ENCODE measurements at regions not wholly inside any gene's neighbourhood (a gene's known extent, or its start where the extent isn't known, plus 50 kb on each side); places are given as distances from the start of the nearest gene placed in this dataset.
A peak's percentile ranks its signal among the peaks of the same experiment; 100 is the strongest.

GRCh38 chr12:92539976-92540781 is 162.6 kb upstream of the PLEKHG7 start (continued):
- TF ChIP-seq CEBPZ (IDR thresholded peaks at IDR 0.05; ENCODE audit: low read depth, low read length) (no peak), E2F8 (IDR thresholded peaks at IDR 0.05; ENCODE audit: low read depth, partially characterized antibody) (no peak), RELA (IDR thresholded peaks at IDR 0.05; ENCODE audit: borderline replicate concordance, partially characterized antibody) (peak; percentile 44), SMARCA5 (IDR thresholded peaks at IDR 0.05) (0 out of 2 replicates have a peak, but pooled peaks have one; percentile 76), YY1 (IDR thresholded peaks at IDR 0.05; ENCODE audit: low read depth, low read length) (no peak), SUZ12 (IDR thresholded peaks at IDR 0.05; ENCODE audit: unreplicated experiment) (no peak), BCL11A (IDR thresholded peaks at IDR 0.05; ENCODE audit: low read depth, low read length) (no peak), CUX1 (IDR thresholded peaks at IDR 0.05; ENCODE audit: insufficient replicate concordance, low read depth, low read length) (peak; percentile 71), CREM (IDR thresholded peaks at IDR 0.05; ENCODE audit: low read depth) (peak; percentile 10; the same call in 1 of the 2 replicates), POLR2AphosphoS2 (IDR thresholded peaks at IDR 0.05; ENCODE audit: low read depth, low read length) (no peak), BRCA1 (IDR thresholded peaks at IDR 0.05; ENCODE audit: low read depth, low read length) (no peak), EP300 (IDR thresholded peaks at IDR 0.05; ENCODE audit: borderline replicate concordance in 1 of 2, control insufficient read depth in 1 of 2, low read depth in 2 of 2, low read length in 2 of 2) (0 out of 4 replicates have a peak, but pooled peaks of 1 of the 2 experiments have one; percentile 3), TBL1XR1 (IDR thresholded peaks at IDR 0.05; ENCODE audit: low read depth, low read length) (0 out of 2 replicates have a peak, but pooled peaks have one; percentile 18), KAT2A (conservative IDR thresholded peaks at IDR 0.05; ENCODE audit: control insufficient read depth, low read depth, low read length) (no peak), SREBF2 (IDR thresholded peaks at IDR 0.05; ENCODE audit: low read length) (no peak)
- TF ChIP-seq, protein P1, sequence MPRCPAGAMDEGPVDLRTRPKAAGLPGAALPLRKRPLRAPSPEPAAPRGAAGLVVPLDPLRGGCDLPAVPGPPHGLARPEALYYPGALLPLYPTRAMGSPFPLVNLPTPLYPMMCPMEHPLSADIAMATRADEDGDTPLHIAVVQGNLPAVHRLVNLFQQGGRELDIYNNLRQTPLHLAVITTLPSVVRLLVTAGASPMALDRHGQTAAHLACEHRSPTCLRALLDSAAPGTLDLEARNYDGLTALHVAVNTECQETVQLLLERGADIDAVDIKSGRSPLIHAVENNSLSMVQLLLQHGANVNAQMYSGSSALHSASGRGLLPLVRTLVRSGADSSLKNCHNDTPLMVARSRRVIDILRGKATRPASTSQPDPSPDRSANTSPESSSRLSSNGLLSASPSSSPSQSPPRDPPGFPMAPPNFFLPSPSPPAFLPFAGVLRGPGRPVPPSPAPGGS (IDR thresholded peaks at IDR 0.05; ENCODE audit: borderline replicate concordance, insufficient read depth, low read depth, low read length, poor library complexity, severe bottlenecking) = no peak

Data from GM12878 (cell line).